Esophagus muscularis mucosa (tissue), 4 donors: ENCODE measurements at regions not wholly inside any gene's neighbourhood (a gene's known extent, or its start where the extent isn't known, plus 50 kb on each side); places are given as distances from the start of the nearest gene placed in this dataset.

ENCODE experiments used
- DNase-seq: peaks from one replicate; pipeline ENCODE4 v3.0.0-alpha.2; 2017; ENCODE audit errors: extremely low spot score
- H3K27ac ChIP-seq, 4 donors: fragments of 200-600 bp; sonication (generic); replicated peaks in 1 of 4; 1 replicate in 3 of 4; 2 replicates in 1 of 4; pipeline ENCODE4 v1.5.1; 2016 to 2019; ENCODE audit warnings: mild to moderate bottlenecking in 1 of 4
- H3K27me3 ChIP-seq, 4 donors: fragments of 200-600 bp; sonication (generic); one replicate each; pipeline versions ENCODE4 v1.5.1 to v1.6.0; 2016 to 2019
- H3K36me3 ChIP-seq, 4 donors: fragments of 200-600 bp; sonication (generic); one replicate each; pipeline ENCODE4 v1.5.1; 2016 to 2019
- H3K4me1 ChIP-seq, 4 donors: fragments of 200-600 bp; sonication (generic); one replicate each; pipeline ENCODE4 v1.5.1; 2016 to 2019
- H3K4me3 ChIP-seq, 4 donors: fragments of 200-600 bp; sonication (generic); 1 replicate in 2 of 4; 2 replicates in 2 of 4; pipeline ENCODE4 v1.5.1; 2016 to 2019; ENCODE audit warnings: mild to moderate bottlenecking in 4 of 4, moderate library complexity in 1 of 4
- H3K9me3 ChIP-seq, 4 donors: fragments of 200-600 bp; sonication (generic); 1 replicate in 3 of 4; 2 replicates in 1 of 4; pipeline ENCODE4 v1.5.1; 2016 to 2019
- EP300 ChIP-seq: sonication (generic); formaldehyde crosslinking; IDR thresholded peaks from one replicate; pipeline ENCODE4 v1.6.1; 2017; ENCODE audit warnings: antibody characterized with exemption
- POLR2A ChIP-seq: fragments of 450-650 bp; IDR thresholded peaks from one replicate; pipeline ENCODE4 v1.6.1; 2017; ENCODE audit warnings: antibody characterized with exemption, moderate library complexity, mild to moderate bottlenecking, low read depth
- POLR2AphosphoS5 ChIP-seq, 2 donors: sonication (generic); formaldehyde crosslinking; IDR thresholded peaks; one replicate each; pipeline ENCODE4 v1.6.1; 2017; ENCODE audit warnings: antibody characterized with exemption in 2 of 2
- WGBS: methylation state at CpG from one replicate; pipeline ENCODE4 v1.1.5; 2018; 5-methylcytosine and 5-hydroxymethylcytosine counted together
- intact Hi-C: fragments of 100-400 bp; cut with DNase I; formaldehyde crosslinking; loops from one replicate; pipeline ENCODE4 v1.15.1; 2023
- TF ChIP-seq, protein P1 (sequence below), 3 experiments: fragments of 200-600 bp in 2 of 3; fragments of 450-650 bp in 1 of 3; sonication (generic) in 2 of 3; IDR thresholded peaks; one replicate each; pipeline ENCODE4 v1.5.1; 2017 to 2019; ENCODE audit warnings: antibody characterized with exemption in 3 of 3, mild to moderate bottlenecking in 2 of 3, moderate library complexity in 1 of 3

GRCh38 chr7:157088136-157088535, 50.6 kb upstream of the UBE3C start:
- H3K36me3 ChIP-seq: no peaks in the 10 kb centered on the region
- 90% methylated on average over 10 of the region's 11 CpGs for WGBS
- TF ChIP-seq POLR2AphosphoS5 (IDR thresholded peaks at IDR 0.05) (no peak), EP300 (no peak), POLR2A (no peak)
- TF ChIP-seq, protein P1, sequence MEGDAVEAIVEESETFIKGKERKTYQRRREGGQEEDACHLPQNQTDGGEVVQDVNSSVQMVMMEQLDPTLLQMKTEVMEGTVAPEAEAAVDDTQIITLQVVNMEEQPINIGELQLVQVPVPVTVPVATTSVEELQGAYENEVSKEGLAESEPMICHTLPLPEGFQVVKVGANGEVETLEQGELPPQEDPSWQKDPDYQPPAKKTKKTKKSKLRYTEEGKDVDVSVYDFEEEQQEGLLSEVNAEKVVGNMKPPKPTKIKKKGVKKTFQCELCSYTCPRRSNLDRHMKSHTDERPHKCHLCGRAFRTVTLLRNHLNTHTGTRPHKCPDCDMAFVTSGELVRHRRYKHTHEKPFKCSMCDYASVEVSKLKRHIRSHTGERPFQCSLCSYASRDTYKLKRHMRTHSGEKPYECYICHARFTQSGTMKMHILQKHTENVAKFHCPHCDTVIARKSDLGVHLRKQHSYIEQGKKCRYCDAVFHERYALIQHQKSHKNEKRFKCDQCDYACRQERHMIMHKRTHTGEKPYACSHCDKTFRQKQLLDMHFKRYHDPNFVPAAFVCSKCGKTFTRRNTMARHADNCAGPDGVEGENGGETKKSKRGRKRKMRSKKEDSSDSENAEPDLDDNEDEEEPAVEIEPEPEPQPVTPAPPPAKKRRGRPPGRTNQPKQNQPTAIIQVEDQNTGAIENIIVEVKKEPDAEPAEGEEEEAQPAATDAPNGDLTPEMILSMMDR (IDR thresholded peaks at IDR 0.05): no peak
- intact Hi-C loops: no loop called here
- H3K9me3 ChIP-seq: peaks cover 0 to 28% (median 19%) of the 10 kb centered on the region in 4 donors
- no peak overlapping the region for H3K4me3 ChIP-seq
- no peaks in the 10 kb centered on the region for H3K4me1 ChIP-seq
- no peak for DNase-seq
- peaks cover 0 to 42% (median 1%) of the 10 kb centered on the region in 4 donors for H3K27me3 ChIP-seq
- no peak overlapping the region for H3K27ac ChIP-seq
